ENCODE measurements at regions not wholly inside any gene's neighbourhood (a gene's known extent, or its start where the extent isn't known, plus 50 kb on each side); places are given as distances from the start of the nearest gene placed in this dataset.

GRCh38 chr2:139155991-139156390, 375.8 kb upstream of the NXPH2 start:
- TF ChIP-seq CTCF (optimal IDR thresholded peaks at IDR 0.05 in 1 of 3, IDR thresholded peaks at IDR 0.05 in 1 of 3, conservative IDR thresholded peaks at IDR 0.05 in 1 of 3; ENCODE audit: extremely low read depth in 1 of 3, insufficient read depth in 2 of 3, low read length in 3 of 3) (no peak), EZH2 (IDR thresholded peaks at IDR 0.05; ENCODE audit: low read length) (no peak)
